Cardiac fibroblast (primary cell): ENCODE measurements at regions not wholly inside any gene's neighbourhood (a gene's known extent, or its start where the extent isn't known, plus 50 kb on each side); places are given as distances from the start of the nearest gene placed in this dataset.

Source experiments
- DNase-seq, 2 donors: peaks; one replicate each; pipeline versions ENCODE4 v3.0.0 to v3.0.0-alpha.2; 2010; ENCODE audit warnings: low read depth in 2 of 2
- H3K4me3 ChIP-seq, 2 donors: replicated peaks in 1 of 2; 1 replicate in 1 of 2; 2 replicates in 1 of 2; pipeline ENCODE4 v1.5.1; 2011; ENCODE audit warnings: low read depth in 2 of 2, low read length in 2 of 2, mild to moderate bottlenecking in 2 of 2, moderate library complexity in 1 of 2
- CTCF ChIP-seq: IDR thresholded peaks from one replicate; pipeline ENCODE4 v1.5.1; 2011; ENCODE audit warnings: low read depth, mild to moderate bottlenecking, low read length, inconsistent platforms

GRCh38 chr18:47758000-47758399, 172.5 kb downstream of the SMAD2 start:
- peak in 1 of 2 donors; percentile 5 for DNase-seq
- peak; percentile 45 for TF ChIP-seq CTCF
- no peak overlapping the region for H3K4me3 ChIP-seq

- no peak overlapping the region for H3K4me3 ChIP-seq
- peak; percentile 97 for TF ChIP-seq CTCF
- DNase-seq, result peak; percentile 59
Measured at GRCh38 chr18:47756364-47757016, 174.0 kb downstream of the SMAD2 start.

- no peak for DNase-seq
- TF ChIP-seq CTCF, result no peak
- no peak overlapping the region for H3K4me3 ChIP-seq
Measured at GRCh38 chr18:47755102-47755456, 175.4 kb downstream of the SMAD2 start.

- peak in 1 of 2 donors; percentile 14 for DNase-seq
- TF ChIP-seq CTCF, result peak; percentile 86
Measured at GRCh38 chr18:47754311-47755101, 176.0 kb downstream of the SMAD2 start.

GRCh38 chr18:47752796-47753645, 177.4 kb downstream of the SMAD2 start:
- DNase-seq, result no peak
- H3K4me3 ChIP-seq, result no peak overlapping the region
- no peak for TF ChIP-seq CTCF

More at GRCh38 chr18:47754311-47755101, 176.0 kb downstream of the SMAD2 start:
- H3K4me3 ChIP-seq, result no peak overlapping the region

- no peak for TF ChIP-seq CTCF
- DNase-seq, result no peak
- no peak overlapping the region for H3K4me3 ChIP-seq
Measured at GRCh38 chr18:47750889-47751423, 179.5 kb downstream of the SMAD2 start.
